Liver (tissue), 8 donors: ENCODE measurements at regions not wholly inside any gene's neighbourhood (a gene's known extent, or its start where the extent isn't known, plus 50 kb on each side); places are given as distances from the start of the nearest gene placed in this dataset.

Source experiments
- DNase-seq: peaks from one replicate; pipeline ENCODE4 v3.0.0-alpha.2; 2017; ENCODE audit warnings: low spot score
- H3K27ac ChIP-seq, 2 donors: one replicate each; pipeline ENCODE4 v1.7.0; 2013; ENCODE audit warnings: inconsistent platforms in 2 of 2, low read length in 2 of 2, control low read depth in 1 of 2, low read depth in 1 of 2, mild to moderate bottlenecking in 1 of 2
- H3K27me3 ChIP-seq, 4 donors: one replicate each; pipeline versions ENCODE4 v1.6.1 to v1.7.0; 2013; ENCODE audit warnings: low read length in 3 of 4, inconsistent platforms in 1 of 4, mild to moderate bottlenecking in 1 of 4, moderate library complexity in 1 of 4; ENCODE audit not compliant: control insufficient read depth in 4 of 4, insufficient read depth in 4 of 4
- H3K36me3 ChIP-seq, 4 donors: one replicate each; pipeline versions ENCODE4 v1.6.1 to v1.7.0; 2013; ENCODE audit warnings: low read length in 3 of 4, mild to moderate bottlenecking in 3 of 4, low read depth in 1 of 4, moderate library complexity in 1 of 4; ENCODE audit not compliant: control insufficient read depth in 4 of 4, insufficient read depth in 3 of 4
- H3K4me1 ChIP-seq, 4 donors: one replicate each; pipeline versions ENCODE4 v1.6.1 to v1.7.0; 2013; ENCODE audit warnings: low read length in 3 of 4, mild to moderate bottlenecking in 3 of 4, moderate library complexity in 1 of 4; ENCODE audit not compliant: control insufficient read depth in 4 of 4, insufficient read depth in 4 of 4
- H3K4me3 ChIP-seq, 3 donors: one replicate each; pipeline versions ENCODE4 v1.6.1 to v1.7.0; 2013; ENCODE audit warnings: low read length in 3 of 3, control low read depth in 1 of 3, low read depth in 1 of 3, mild to moderate bottlenecking in 1 of 3
- H3K9ac ChIP-seq, 2 donors: one replicate each; pipeline ENCODE4 v1.7.0; 2013; ENCODE audit warnings: low read length in 2 of 2, mild to moderate bottlenecking in 2 of 2, moderate library complexity in 2 of 2, control low read depth in 1 of 2, low read depth in 1 of 2
- H3K9me3 ChIP-seq, 4 donors: one replicate each; pipeline versions ENCODE4 v1.6.1 to v1.7.0; 2013; ENCODE audit warnings: low read length in 3 of 4; ENCODE audit not compliant: control insufficient read depth in 4 of 4
- CTCF ChIP-seq: fragments of 150-350 bp; IDR thresholded peaks from 2 replicates; pipeline ENCODE4 v1.5.1; 2017; ENCODE audit warnings: improper control_type of control experiment, low read depth, low read length; ENCODE audit not compliant: missing input control
- EGR1 ChIP-seq, 2 donors: IDR thresholded peaks; 2 replicates each; pipeline ENCODE4 v1.6.1; 2016 to 2018; ENCODE audit warnings: antibody characterized with exemption in 2 of 2, low read depth in 2 of 2
- FOXA1 ChIP-seq: IDR thresholded peaks from 2 replicates; pipeline ENCODE4 v1.6.1; 2016; ENCODE audit warnings: antibody characterized with exemption
- FOXA2 ChIP-seq: IDR thresholded peaks from 2 replicates; pipeline ENCODE4 v1.6.1; 2016; ENCODE audit warnings: antibody characterized with exemption
- GABPA ChIP-seq, 2 donors: IDR thresholded peaks in 1 of 2; conservative IDR thresholded peaks in 1 of 2; 2 replicates each; pipeline ENCODE4 v1.6.1; 2016; ENCODE audit warnings: antibody characterized with exemption in 2 of 2, mild to moderate bottlenecking in 1 of 2, moderate library complexity in 1 of 2
- HNF4A ChIP-seq, 2 donors: conservative IDR thresholded peaks; 2 replicates each; pipeline ENCODE4 v1.6.1; 2016; ENCODE audit warnings: antibody characterized with exemption in 2 of 2, mild to moderate bottlenecking in 2 of 2
- MAX ChIP-seq: IDR thresholded peaks from 2 replicates; pipeline ENCODE4 v1.6.1; 2016; ENCODE audit warnings: antibody characterized with exemption
- RAD21 ChIP-seq, 2 donors: IDR thresholded peaks; 2 replicates each; pipeline ENCODE4 v1.6.1; 2016; ENCODE audit warnings: antibody characterized with exemption in 2 of 2, mild to moderate bottlenecking in 2 of 2
- REST ChIP-seq: IDR thresholded peaks from 2 replicates; pipeline ENCODE4 v1.6.1; 2016; ENCODE audit warnings: antibody characterized with exemption, mild to moderate bottlenecking
- RXRA ChIP-seq, 2 donors: IDR thresholded peaks; 2 replicates each; pipeline ENCODE4 v1.6.1; 2017 to 2018; ENCODE audit warnings: antibody characterized with exemption in 2 of 2, mild to moderate bottlenecking in 1 of 2
- SP1 ChIP-seq: IDR thresholded peaks from 2 replicates; pipeline ENCODE4 v1.6.1; 2018; ENCODE audit warnings: antibody characterized with exemption, mild to moderate bottlenecking
- TAF1 ChIP-seq: conservative IDR thresholded peaks from 2 replicates; pipeline ENCODE4 v1.6.1; 2016; ENCODE audit warnings: antibody characterized with exemption, mild to moderate bottlenecking
- YY1 ChIP-seq: IDR thresholded peaks from 2 replicates; pipeline ENCODE4 v1.6.1; 2016; ENCODE audit warnings: antibody characterized with exemption, mild to moderate bottlenecking
- ZBTB33 ChIP-seq: IDR thresholded peaks from 2 replicates; pipeline ENCODE4 v1.6.1; 2016; ENCODE audit warnings: antibody characterized with exemption
- WGBS: extraction: QIAGEN DNeasy Blood & Tissue Kit; methylation state at CpG from one replicate; pipeline ENCODE4 v1.1.7; 2013; 5-methylcytosine and 5-hydroxymethylcytosine counted together
- TF ChIP-seq, protein P1 (sequence below): IDR thresholded peaks from 2 replicates; pipeline ENCODE4 v1.6.1; 2016; ENCODE audit warnings: antibody characterized with exemption
- donor health status: healthy.
- donor health status: healthy.
- donor health status: healthy.
- donor health status: healthy.
- donor health status: healthy.

- TF ChIP-seq ZBTB33 (no peak), FOXA1 (no peak)
Observed at GRCh38 chr6:132153221-132153898, 202.2 kb upstream of the CCN2 start (continued).

DNA sequence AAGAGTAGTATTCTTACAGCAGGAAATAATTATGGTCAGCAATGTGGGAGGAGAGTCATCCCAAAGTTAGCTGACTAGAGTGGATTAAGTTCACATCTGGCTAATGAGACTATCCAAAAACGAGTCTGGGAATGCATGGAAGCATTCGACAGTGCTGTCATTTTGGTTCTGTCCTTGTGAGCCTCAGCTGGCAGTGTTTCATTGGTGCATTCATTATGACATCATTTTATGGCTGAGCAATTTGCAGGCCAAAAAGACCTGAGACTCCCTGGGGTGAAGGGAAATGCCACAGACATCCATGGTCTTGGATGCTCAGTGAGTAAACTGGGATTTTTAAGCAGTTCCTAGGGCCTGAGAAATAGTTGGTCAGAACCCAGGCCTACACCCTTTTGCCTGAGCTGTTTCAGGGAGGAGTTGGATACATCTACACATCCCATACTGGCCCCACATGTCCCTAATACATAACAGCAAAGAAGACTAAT is 196.4 kb upstream of the CCN2 start:
- WGBS = 83% methylated on average over 2 of the region's 2 CpGs
- no peaks in the 10 kb centered on the region for H3K36me3 ChIP-seq
- no peak overlapping the region for H3K9ac ChIP-seq
- H3K4me1 ChIP-seq = no peaks in the 10 kb centered on the region
- TF ChIP-seq ZBTB33 (no peak), HNF4A (conservative IDR thresholded peaks at IDR 0.05) (no peak), TAF1 (no peak), FOXA1 (no peak), RXRA (IDR thresholded peaks at IDR 0.05) (no peak)
- no peak overlapping the region for H3K4me3 ChIP-seq
- DNase-seq = no peak
- H3K27me3 ChIP-seq = no peaks in the 10 kb centered on the region
- no peaks in the 10 kb centered on the region for H3K9me3 ChIP-seq
- no peak overlapping the region for H3K27ac ChIP-seq

DNA sequence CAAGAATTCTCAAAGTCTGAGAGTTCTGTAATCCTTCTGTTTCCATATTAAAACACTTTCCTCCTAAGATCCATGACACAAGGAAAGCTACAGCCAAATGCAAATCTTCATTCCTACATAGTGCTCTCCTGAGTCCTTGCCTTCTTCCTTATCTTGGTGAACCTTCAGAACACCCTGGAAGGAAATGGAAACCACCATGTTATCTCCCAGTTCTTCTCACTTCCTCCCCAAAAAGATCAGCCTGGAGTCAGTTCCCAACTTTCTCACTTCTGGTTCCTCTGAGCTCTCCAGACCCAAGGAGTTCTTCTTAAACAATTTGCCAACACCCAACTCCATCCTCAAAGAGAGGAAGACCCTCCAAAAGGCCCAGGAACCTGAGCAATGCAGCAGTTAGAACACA is 193.3 kb upstream of the CCN2 start:
- TF ChIP-seq CTCF = no peak
- TF ChIP-seq, protein P1, sequence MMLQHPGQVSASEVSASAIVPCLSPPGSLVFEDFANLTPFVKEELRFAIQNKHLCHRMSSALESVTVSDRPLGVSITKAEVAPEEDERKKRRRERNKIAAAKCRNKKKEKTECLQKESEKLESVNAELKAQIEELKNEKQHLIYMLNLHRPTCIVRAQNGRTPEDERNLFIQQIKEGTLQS = no peak
- no peak for TF ChIP-seq SP1
- TF ChIP-seq RAD21 (IDR thresholded peaks at IDR 0.05) = no peak
- TF ChIP-seq FOXA1 = no peak
- TF ChIP-seq ZBTB33 = no peak
- TF ChIP-seq YY1 = no peak
- no peak for TF ChIP-seq EGR1 (IDR thresholded peaks at IDR 0.05; ENCODE audit: low read depth in 2 of 2)
- no peak for TF ChIP-seq REST
- TF ChIP-seq TAF1 = no peak
- no peak for TF ChIP-seq MAX
- no peak for TF ChIP-seq GABPA (IDR thresholded peaks at IDR 0.05 in 1 of 2, conservative IDR thresholded peaks at IDR 0.05 in 1 of 2)
- no peak for TF ChIP-seq FOXA2
- Histone ChIP-seq H3K9me3 (no peaks in the 10 kb centered on the region), H3K4me1 (no peaks in the 10 kb centered on the region), H3K36me3 (no peaks in the 10 kb centered on the region), H3K27me3 (no peaks in the 10 kb centered on the region), H3K27ac (no peak overlapping the region), H3K9ac (no peak overlapping the region), H3K4me3 (no peak overlapping the region)
- DNase-seq = no peak
